GM20000 (cell line): ENCODE measurements at regions not wholly inside any gene's neighbourhood (a gene's known extent, or its start where the extent isn't known, plus 50 kb on each side); places are given as distances from the start of the nearest gene placed in this dataset.
A peak's percentile ranks its signal among the peaks of the same experiment; 100 is the strongest.

Source experiments
- DNase-seq: peaks from one replicate; pipeline ENCODE4 v3.0.0; 2012; ENCODE audit warnings: low spot score
- TF ChIP-seq, protein P1 (sequence below): IDR thresholded peaks from 2 replicates; pipeline ENCODE4 v1.5.1; 2012; ENCODE audit warnings: mild to moderate bottlenecking, control low read depth; ENCODE audit errors: extremely low read depth, missing control alignments

DNA sequence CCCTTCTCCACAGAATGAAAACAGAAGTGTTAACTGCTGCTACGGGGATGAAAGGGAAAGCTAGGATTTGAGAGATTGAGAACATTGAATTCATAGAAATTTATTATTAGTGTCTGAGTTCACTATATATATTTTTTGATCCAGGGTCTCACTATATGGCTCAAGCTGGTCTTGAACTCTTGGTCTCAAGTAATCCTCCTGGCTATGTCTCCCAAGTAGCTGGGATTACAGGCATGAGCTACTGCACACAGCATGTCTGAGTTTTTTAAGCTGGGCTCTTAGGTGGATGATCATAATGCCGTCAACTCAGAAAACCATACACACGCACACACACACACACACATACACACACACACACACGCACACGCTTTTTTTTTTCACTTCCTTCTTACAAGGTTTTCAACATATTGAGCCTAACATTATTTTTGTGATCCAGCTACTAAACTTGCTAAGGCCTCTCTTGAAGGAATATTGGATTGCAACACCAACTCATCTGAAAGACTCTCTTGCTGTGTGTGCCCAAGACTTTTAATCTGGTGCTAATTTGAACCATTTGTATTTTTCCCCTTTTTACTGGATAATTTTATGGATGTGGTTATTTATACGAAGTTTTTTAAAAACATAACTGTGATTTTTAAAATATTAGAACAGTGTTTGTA is 1045.4 kb downstream of the DTWD2 start:
- TF ChIP-seq, protein P1, sequence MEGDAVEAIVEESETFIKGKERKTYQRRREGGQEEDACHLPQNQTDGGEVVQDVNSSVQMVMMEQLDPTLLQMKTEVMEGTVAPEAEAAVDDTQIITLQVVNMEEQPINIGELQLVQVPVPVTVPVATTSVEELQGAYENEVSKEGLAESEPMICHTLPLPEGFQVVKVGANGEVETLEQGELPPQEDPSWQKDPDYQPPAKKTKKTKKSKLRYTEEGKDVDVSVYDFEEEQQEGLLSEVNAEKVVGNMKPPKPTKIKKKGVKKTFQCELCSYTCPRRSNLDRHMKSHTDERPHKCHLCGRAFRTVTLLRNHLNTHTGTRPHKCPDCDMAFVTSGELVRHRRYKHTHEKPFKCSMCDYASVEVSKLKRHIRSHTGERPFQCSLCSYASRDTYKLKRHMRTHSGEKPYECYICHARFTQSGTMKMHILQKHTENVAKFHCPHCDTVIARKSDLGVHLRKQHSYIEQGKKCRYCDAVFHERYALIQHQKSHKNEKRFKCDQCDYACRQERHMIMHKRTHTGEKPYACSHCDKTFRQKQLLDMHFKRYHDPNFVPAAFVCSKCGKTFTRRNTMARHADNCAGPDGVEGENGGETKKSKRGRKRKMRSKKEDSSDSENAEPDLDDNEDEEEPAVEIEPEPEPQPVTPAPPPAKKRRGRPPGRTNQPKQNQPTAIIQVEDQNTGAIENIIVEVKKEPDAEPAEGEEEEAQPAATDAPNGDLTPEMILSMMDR: no peak

GRCh38 chr5:117893211-117893610 is 1095.1 kb downstream of the DTWD2 start:
- TF ChIP-seq, protein P1: no peak
- no peak for DNase-seq

More for the DNA sequence above, 1045.4 kb downstream of the DTWD2 start:
- DNase-seq: no peak

DNA sequence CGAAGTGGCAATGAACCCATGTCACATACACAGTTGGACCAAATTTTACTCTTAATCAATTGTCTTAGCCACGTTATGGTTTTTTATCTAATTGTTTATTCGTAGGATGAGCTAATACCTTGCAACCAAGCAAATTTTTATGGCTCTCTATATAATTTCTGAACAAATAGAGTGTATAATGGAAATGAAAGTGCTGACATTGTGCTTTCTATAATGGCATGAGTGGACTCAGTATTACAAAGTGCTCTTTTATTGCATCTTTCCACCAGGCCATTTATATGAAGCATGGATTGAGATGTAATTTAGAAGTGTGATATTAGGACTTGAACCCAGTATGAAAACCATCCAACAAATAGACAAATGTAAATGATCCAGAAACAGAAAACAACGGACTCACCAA is 1096.0 kb downstream of the DTWD2 start:
- TF ChIP-seq, protein P1: no peak
- DNase-seq: no peak

GRCh38 chr5:117889596-117889995 is 1098.8 kb downstream of the DTWD2 start:
- TF ChIP-seq, protein P1: no peak
- no peak for DNase-seq

DNA sequence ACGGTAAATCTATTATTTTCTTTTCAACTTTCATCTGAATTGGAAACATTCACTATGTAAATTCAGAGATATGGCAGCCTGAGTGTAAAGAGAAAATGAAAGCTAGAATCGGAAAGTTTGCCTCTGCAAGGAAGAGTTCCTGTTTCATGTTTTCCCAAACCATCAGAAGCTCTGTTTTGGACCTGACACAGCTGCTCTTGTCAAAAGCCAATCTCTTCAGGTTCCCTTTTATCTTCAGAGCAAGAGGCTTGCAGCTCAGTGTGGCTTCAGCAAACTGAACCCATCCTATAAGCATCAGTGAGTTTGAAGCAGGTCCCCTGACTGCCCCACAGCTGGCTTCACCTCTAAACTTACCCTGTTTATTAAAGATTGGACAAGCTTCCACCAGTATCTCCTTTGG is 1099.7 kb downstream of the DTWD2 start:
- TF ChIP-seq, protein P1: no peak
- peak; percentile 17 for DNase-seq

DNA sequence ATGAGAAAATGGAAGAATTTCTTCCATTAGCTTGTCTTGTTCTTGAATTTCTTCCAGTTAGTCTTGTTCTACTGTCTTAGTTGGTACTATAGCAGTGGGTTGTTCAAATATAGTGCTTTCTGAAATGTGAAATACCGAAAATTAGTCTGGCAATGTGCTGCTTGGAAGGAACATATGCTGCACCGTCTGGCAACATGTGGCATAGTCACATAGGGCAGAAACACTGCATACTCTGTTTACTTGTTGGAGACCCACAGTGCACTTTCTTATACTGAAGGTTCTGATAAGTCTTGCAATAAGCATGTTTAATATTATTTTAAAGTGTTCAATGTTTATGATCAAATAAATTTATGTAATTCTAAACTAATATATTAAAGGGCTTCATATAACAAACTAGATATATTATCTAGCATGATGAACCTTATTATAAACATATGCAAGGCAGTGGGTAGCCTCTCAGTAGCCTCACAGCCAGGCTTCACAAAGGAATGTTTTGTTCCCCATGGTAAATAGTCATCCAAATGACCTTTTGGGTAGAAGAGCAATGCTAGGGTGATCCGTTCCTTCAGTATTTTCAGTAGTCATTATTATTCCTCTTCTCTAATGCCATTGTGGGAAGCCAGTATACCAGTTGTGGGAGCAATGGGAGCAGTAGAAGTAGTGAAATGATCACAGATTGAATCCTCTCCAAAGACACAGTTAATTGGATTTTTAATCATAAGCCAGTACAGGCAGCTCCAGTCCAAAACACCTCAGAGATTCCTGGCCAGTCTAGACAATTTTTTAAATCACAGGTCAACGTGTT is 1106.7 kb downstream of the DTWD2 start:
- DNase-seq: no peak
- TF ChIP-seq, protein P1: no peak

GRCh38 chr5:117880932-117881331 is 1107.4 kb downstream of the DTWD2 start:
- no peak for DNase-seq
- TF ChIP-seq, protein P1: no peak
